Mammary epithelial cell (primary cell): ENCODE measurements at regions not wholly inside any gene's neighbourhood (a gene's known extent, or its start where the extent isn't known, plus 50 kb on each side); places are given as distances from the start of the nearest gene placed in this dataset.

Experiments used
- CTCF ChIP-seq, 2 donors: IDR thresholded peaks in 1 of 2; conservative IDR thresholded peaks in 1 of 2; 2 replicates each; pipeline ENCODE4 v1.5.1; 2011 to 2012; ENCODE audit warnings: inconsistent platforms in 2 of 2, low read length in 2 of 2, mild to moderate bottlenecking in 2 of 2, control low read depth in 1 of 2, low read depth in 1 of 2; ENCODE audit not compliant: insufficient read depth in 1 of 2; ENCODE audit errors: extremely low read depth in 1 of 2
- EZH2 ChIP-seq: IDR thresholded peaks from 2 replicates; pipeline ENCODE4 v1.6.1; 2012; ENCODE audit warnings: low read length, inconsistent platforms, borderline replicate concordance

- TF ChIP-seq CTCF (conservative IDR thresholded peaks at IDR 0.05 in 1 of 2, IDR thresholded peaks at IDR 0.05 in 1 of 2; ENCODE audit: extremely low read depth in 1 of 2, insufficient read depth in 1 of 2, low read depth in 1 of 2, low read length in 2 of 2), result no peak
- no peak for TF ChIP-seq EZH2
These were observed 426.4 kb downstream of the TMEM121 start for GRCh38 chr14:105952826-105953225.
